ENCODE measurements at regions not wholly inside any gene's neighbourhood (a gene's known extent, or its start where the extent isn't known, plus 50 kb on each side); places are given as distances from the start of the nearest gene placed in this dataset.

- peak; percentile 3 for DNase-seq
These were observed 1045.8 kb downstream of the CNTNAP5 start for GRCh38 chr2:125070726-125071505.

GRCh38 chr2:125073440-125073839 lies 1048.4 kb downstream of the CNTNAP5 start:
- DNase-seq: no peak

- DNase-seq: no peak
These were observed 1060.8 kb downstream of the CNTNAP5 start for GRCh38 chr2:125085904-125086303.

- DNase-seq: no peak
These were observed 1061.5 kb downstream of the CNTNAP5 start for GRCh38 chr2:125086313-125087184.

- no peak for DNase-seq
These were observed 1067.4 kb downstream of the CNTNAP5 start for GRCh38 chr2:125092276-125093009.

- DNase-seq: no peak
These were observed 1070.7 kb downstream of the CNTNAP5 start for GRCh38 chr2:125095826-125096225.

- DNase-seq: no peak
These were observed 1081.6 kb downstream of the CNTNAP5 start for GRCh38 chr2:125106710-125107109.

GRCh38 chr2:125107446-125107845 lies 1082.4 kb downstream of the CNTNAP5 start:
- DNase-seq: no peak

GRCh38 chr2:125108251-125108650 lies 1083.2 kb downstream of the CNTNAP5 start:
- no peak for DNase-seq

GRCh38 chr2:125125902-125126301 lies 1100.8 kb downstream of the CNTNAP5 start:
- DNase-seq: no peak

GRCh38 chr2:125160947-125161346 lies 1135.9 kb downstream of the CNTNAP5 start:
- DNase-seq: no peak

GRCh38 chr2:125167152-125167551 lies 1142.1 kb downstream of the CNTNAP5 start:
- DNase-seq: no peak

- DNase-seq: no peak
These were observed 1142.7 kb downstream of the CNTNAP5 start for GRCh38 chr2:125167820-125168219.

GRCh38 chr2:125168442-125168841 lies 1143.4 kb downstream of the CNTNAP5 start:
- DNase-seq: no peak

GRCh38 chr2:125169022-125169763 lies 1144.1 kb downstream of the CNTNAP5 start:
- DNase-seq: no peak

GRCh38 chr2:125169764-125170146 lies 1144.7 kb downstream of the CNTNAP5 start:
- no peak for DNase-seq

- no peak for DNase-seq
These were observed 1147.1 kb downstream of the CNTNAP5 start for GRCh38 chr2:125172181-125172580.

GRCh38 chr2:125175415-125175814 lies 1150.3 kb downstream of the CNTNAP5 start:
- DNase-seq: no peak

GRCh38 chr2:125185691-125186270 lies 1160.7 kb downstream of the CNTNAP5 start:
- no peak for DNase-seq

GRCh38 chr2:125207431-125207830 lies 1182.3 kb downstream of the CNTNAP5 start:
- DNase-seq: no peak

GRCh38 chr2:125216321-125216720 lies 1191.2 kb downstream of the CNTNAP5 start:
- no peak for DNase-seq

- no peak for DNase-seq
These were observed 1199.1 kb downstream of the CNTNAP5 start for GRCh38 chr2:125224188-125224587.
